H1 (cell line): ENCODE measurements at regions not wholly inside any gene's neighbourhood (a gene's known extent, or its start where the extent isn't known, plus 50 kb on each side); places are given as distances from the start of the nearest gene placed in this dataset.

ENCODE experiments used
- CHD2 ChIP-seq: IDR thresholded peaks from 2 replicates; pipeline ENCODE4 v1.6.1; 2012; ENCODE audit warnings: low read length, improper control_type of control experiment
- EZH2 ChIP-seq: fragments of 200-600 bp; sonication (generic); IDR thresholded peaks from 2 replicates; pipeline ENCODE4 v1.7.1; 2012; ENCODE audit warnings: low read depth, mild to moderate bottlenecking, moderate library complexity, low read length, inconsistent platforms; ENCODE audit not compliant: severe bottlenecking
- FOSL1 ChIP-seq: IDR thresholded peaks from 2 replicates; pipeline ENCODE4 v1.6.1; 2011; ENCODE audit warnings: mild to moderate bottlenecking, low read depth, low read length, moderate library complexity; ENCODE audit not compliant: insufficient read depth
- JUN ChIP-seq: IDR thresholded peaks from 2 replicates; pipeline ENCODE4 v1.6.1; 2011; ENCODE audit warnings: low read depth, mild to moderate bottlenecking, improper control_type of control experiment, low read length
- RFX5 ChIP-seq: IDR thresholded peaks from 2 replicates; pipeline ENCODE4 v1.6.1; 2011; ENCODE audit warnings: low read depth, low read length, improper control_type of control experiment, borderline replicate concordance
- SIX5 ChIP-seq: IDR thresholded peaks from 2 replicates; pipeline ENCODE4 v1.6.1; 2011; ENCODE audit warnings: mild to moderate bottlenecking, low read depth, low read length
- ZNF274 ChIP-seq: IDR thresholded peaks from 2 replicates; pipeline ENCODE4 v1.7.0; 2012; ENCODE audit warnings: low read length, borderline replicate concordance; ENCODE audit errors: extremely low read depth
- TF ChIP-seq, protein P1 (sequence below), 3 experiments: IDR thresholded peaks; 1 replicate in 2 of 3; 2 replicates in 1 of 3; pipeline versions ENCODE4 v1.5.1 to v1.6.1; 2011; ENCODE audit warnings: low read length in 3 of 3, mild to moderate bottlenecking in 3 of 3, inconsistent platforms in 2 of 3, low read depth in 1 of 3, moderate library complexity in 1 of 3; ENCODE audit not compliant: insufficient read depth in 1 of 3; ENCODE audit errors: control extremely low read depth in 1 of 3
- TF ChIP-seq, protein P2 (sequence below): IDR thresholded peaks from 2 replicates; pipeline ENCODE4 v1.6.1; 2011; ENCODE audit warnings: low read length, improper control_type of control experiment
- TF ChIP-seq, protein P3 (sequence below): IDR thresholded peaks from 2 replicates; pipeline ENCODE4 v1.6.1; 2012; ENCODE audit warnings: low read length, inconsistent platforms

DNA sequence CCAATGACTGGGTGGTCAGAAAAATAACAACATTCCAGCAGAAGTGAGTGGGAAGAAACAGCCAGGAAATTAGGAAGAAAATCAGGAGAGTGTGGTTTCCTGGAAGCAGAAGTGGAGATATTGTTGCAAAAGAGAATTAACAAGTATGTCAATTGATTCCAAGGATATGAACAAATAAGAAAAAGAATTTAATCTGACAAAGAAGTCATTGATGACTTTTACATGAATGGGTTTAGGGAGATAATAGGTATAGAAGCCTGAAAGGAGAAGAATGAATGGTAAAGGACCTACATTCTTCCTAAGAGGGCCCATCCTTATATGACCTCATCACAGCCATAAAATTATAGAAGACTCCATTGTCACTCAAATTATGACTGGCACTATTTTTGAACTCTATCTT is 1440.1 kb downstream of the OTOL1 start:
- no peak for TF ChIP-seq RFX5
- TF ChIP-seq, protein P1, sequence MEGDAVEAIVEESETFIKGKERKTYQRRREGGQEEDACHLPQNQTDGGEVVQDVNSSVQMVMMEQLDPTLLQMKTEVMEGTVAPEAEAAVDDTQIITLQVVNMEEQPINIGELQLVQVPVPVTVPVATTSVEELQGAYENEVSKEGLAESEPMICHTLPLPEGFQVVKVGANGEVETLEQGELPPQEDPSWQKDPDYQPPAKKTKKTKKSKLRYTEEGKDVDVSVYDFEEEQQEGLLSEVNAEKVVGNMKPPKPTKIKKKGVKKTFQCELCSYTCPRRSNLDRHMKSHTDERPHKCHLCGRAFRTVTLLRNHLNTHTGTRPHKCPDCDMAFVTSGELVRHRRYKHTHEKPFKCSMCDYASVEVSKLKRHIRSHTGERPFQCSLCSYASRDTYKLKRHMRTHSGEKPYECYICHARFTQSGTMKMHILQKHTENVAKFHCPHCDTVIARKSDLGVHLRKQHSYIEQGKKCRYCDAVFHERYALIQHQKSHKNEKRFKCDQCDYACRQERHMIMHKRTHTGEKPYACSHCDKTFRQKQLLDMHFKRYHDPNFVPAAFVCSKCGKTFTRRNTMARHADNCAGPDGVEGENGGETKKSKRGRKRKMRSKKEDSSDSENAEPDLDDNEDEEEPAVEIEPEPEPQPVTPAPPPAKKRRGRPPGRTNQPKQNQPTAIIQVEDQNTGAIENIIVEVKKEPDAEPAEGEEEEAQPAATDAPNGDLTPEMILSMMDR (IDR thresholded peaks at IDR 0.05; ENCODE audit: control extremely low read depth in 1 of 3, insufficient read depth in 1 of 3, low read depth in 1 of 3, low read length in 3 of 3): no peak
- TF ChIP-seq JUN: no peak
- no peak for TF ChIP-seq FOSL1
- TF ChIP-seq ZNF274: no peak
- TF ChIP-seq, protein P2, sequence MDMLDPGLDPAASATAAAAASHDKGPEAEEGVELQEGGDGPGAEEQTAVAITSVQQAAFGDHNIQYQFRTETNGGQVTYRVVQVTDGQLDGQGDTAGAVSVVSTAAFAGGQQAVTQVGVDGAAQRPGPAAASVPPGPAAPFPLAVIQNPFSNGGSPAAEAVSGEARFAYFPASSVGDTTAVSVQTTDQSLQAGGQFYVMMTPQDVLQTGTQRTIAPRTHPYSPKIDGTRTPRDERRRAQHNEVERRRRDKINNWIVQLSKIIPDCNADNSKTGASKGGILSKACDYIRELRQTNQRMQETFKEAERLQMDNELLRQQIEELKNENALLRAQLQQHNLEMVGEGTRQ: no peak
- TF ChIP-seq SIX5: no peak
- TF ChIP-seq EZH2: no peak
- no peak for TF ChIP-seq CHD2
- TF ChIP-seq, protein P3, sequence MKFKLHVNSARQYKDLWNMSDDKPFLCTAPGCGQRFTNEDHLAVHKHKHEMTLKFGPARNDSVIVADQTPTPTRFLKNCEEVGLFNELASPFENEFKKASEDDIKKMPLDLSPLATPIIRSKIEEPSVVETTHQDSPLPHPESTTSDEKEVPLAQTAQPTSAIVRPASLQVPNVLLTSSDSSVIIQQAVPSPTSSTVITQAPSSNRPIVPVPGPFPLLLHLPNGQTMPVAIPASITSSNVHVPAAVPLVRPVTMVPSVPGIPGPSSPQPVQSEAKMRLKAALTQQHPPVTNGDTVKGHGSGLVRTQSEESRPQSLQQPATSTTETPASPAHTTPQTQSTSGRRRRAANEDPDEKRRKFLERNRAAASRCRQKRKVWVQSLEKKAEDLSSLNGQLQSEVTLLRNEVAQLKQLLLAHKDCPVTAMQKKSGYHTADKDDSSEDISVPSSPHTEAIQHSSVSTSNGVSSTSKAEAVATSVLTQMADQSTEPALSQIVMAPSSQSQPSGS: no peak
